Mesenchymal stem cell (in vitro differentiated cells and primary cell): ENCODE measurements at regions not wholly inside any gene's neighbourhood (a gene's known extent, or its start where the extent isn't known, plus 50 kb on each side); places are given as distances from the start of the nearest gene placed in this dataset.
"Not testable (repeated sequence)": the region's sequence is repeated elsewhere in the genome, so short reads cannot be mapped to it uniquely, and the experiment has no call there.

Source experiments
- DNase-seq: peaks from one replicate; pipeline ENCODE4 v3.0.0-alpha.2; 2013
- H2AFZ ChIP-seq: one replicate; pipeline ENCODE4 v1.6.1; 2013; ENCODE audit warnings: low read depth, mild to moderate bottlenecking, control low read depth, inconsistent platforms, low read length, moderate library complexity
- H2AK5ac ChIP-seq: 2 replicates; pipeline ENCODE4 v1.6.1; 2013; ENCODE audit warnings: low read length, moderate library complexity, mild to moderate bottlenecking, inconsistent platforms; ENCODE audit not compliant: severe bottlenecking
- H2BK120ac ChIP-seq: one replicate; pipeline ENCODE4 v1.6.1; 2013; ENCODE audit warnings: low read depth, mild to moderate bottlenecking, inconsistent platforms, low read length, moderate library complexity
- H2BK12ac ChIP-seq, 2 experiments: one replicate each; pipeline ENCODE4 v1.6.1; 2013; ENCODE audit warnings: inconsistent platforms in 2 of 2, low read length in 2 of 2, mild to moderate bottlenecking in 2 of 2, moderate library complexity in 2 of 2, control low read depth in 1 of 2
- H2BK15ac ChIP-seq: one replicate; pipeline ENCODE4 v1.6.1; 2013; ENCODE audit warnings: mild to moderate bottlenecking, low read depth, inconsistent platforms; ENCODE audit not compliant: poor library complexity, severe bottlenecking
- H2BK5ac ChIP-seq: 2 replicates; pipeline ENCODE4 v1.6.1; 2013; ENCODE audit warnings: low read depth, mild to moderate bottlenecking, low read length, control low read depth, inconsistent platforms; ENCODE audit not compliant: poor library complexity, severe bottlenecking
- H3K14ac ChIP-seq, 2 experiments: one replicate each; pipeline ENCODE4 v1.6.1; 2013; ENCODE audit warnings: inconsistent platforms in 2 of 2, low read length in 2 of 2, control low read depth in 1 of 2, mild to moderate bottlenecking in 1 of 2, moderate library complexity in 1 of 2
- H3K18ac ChIP-seq, 2 experiments: one replicate each; pipeline ENCODE4 v1.6.1; 2013; ENCODE audit warnings: inconsistent platforms in 2 of 2, low read length in 2 of 2, control low read depth in 1 of 2, low read depth in 1 of 2, mild to moderate bottlenecking in 1 of 2
- H3K23ac ChIP-seq, 2 experiments: one replicate each; pipeline ENCODE4 v1.6.1; 2013; ENCODE audit warnings: inconsistent platforms in 2 of 2, low read length in 2 of 2, mild to moderate bottlenecking in 2 of 2, moderate library complexity in 2 of 2, control low read depth in 1 of 2
- H3K27ac ChIP-seq: 2 replicates; pipeline ENCODE4 v1.5.1; 2013; ENCODE audit warnings: mild to moderate bottlenecking, moderate library complexity, low read length, control low read depth, inconsistent platforms; ENCODE audit not compliant: poor library complexity, severe bottlenecking
- H3K27me3 ChIP-seq, 2 experiments: 2 replicates each; pipeline versions ENCODE4 v1.6.1 to v1.7.0; 2013; ENCODE audit warnings: low read length in 2 of 2, mild to moderate bottlenecking in 2 of 2, moderate library complexity in 2 of 2, control low read depth in 1 of 2, inconsistent platforms in 1 of 2; ENCODE audit not compliant: control insufficient read depth in 1 of 2, insufficient read depth in 1 of 2
- H3K36me3 ChIP-seq, 2 experiments: 2 replicates each; pipeline versions ENCODE4 v1.6.1 to v1.7.0; 2013; ENCODE audit warnings: low read length in 2 of 2, control low read depth in 1 of 2, inconsistent platforms in 1 of 2, low read depth in 1 of 2, mild to moderate bottlenecking in 1 of 2; ENCODE audit not compliant: insufficient read depth in 2 of 2, control insufficient read depth in 1 of 2
- H3K4ac ChIP-seq, 2 experiments: one replicate each; pipeline ENCODE4 v1.6.1; 2013; ENCODE audit warnings: inconsistent platforms in 2 of 2, low read length in 2 of 2, mild to moderate bottlenecking in 2 of 2, moderate library complexity in 2 of 2, control low read depth in 1 of 2, low read depth in 1 of 2
- H3K4me1 ChIP-seq: 2 replicates; pipeline ENCODE4 v1.6.1; 2013; ENCODE audit warnings: low read depth, low read length, control low read depth; ENCODE audit not compliant: control insufficient read depth, insufficient read depth
- H3K4me2 ChIP-seq: 2 replicates; pipeline ENCODE4 v1.6.1; 2013; ENCODE audit warnings: low read length, mild to moderate bottlenecking, inconsistent platforms; ENCODE audit not compliant: poor library complexity, severe bottlenecking
- H3K4me3 ChIP-seq, 2 experiments: 2 replicates each; pipeline versions ENCODE4 v1.5.1 to v1.7.0; 2013; ENCODE audit warnings: low read length in 2 of 2, mild to moderate bottlenecking in 2 of 2, control low read depth in 1 of 2, low read depth in 1 of 2; ENCODE audit not compliant: insufficient read depth in 1 of 2
- H3K79me1 ChIP-seq: replicated peaks from 2 replicates; pipeline ENCODE4 v1.6.1; 2013; ENCODE audit warnings: mild to moderate bottlenecking, control low read depth, low read length, inconsistent platforms; ENCODE audit not compliant: poor library complexity, severe bottlenecking
- H3K9ac ChIP-seq: 2 replicates; pipeline ENCODE4 v1.7.0; 2013; ENCODE audit warnings: mild to moderate bottlenecking, low read length, moderate library complexity
- H3K9me3 ChIP-seq: 2 replicates; pipeline ENCODE4 v1.7.0; 2013; ENCODE audit warnings: mild to moderate bottlenecking, low read length; ENCODE audit not compliant: control insufficient read depth
- H4K8ac ChIP-seq: one replicate; pipeline ENCODE4 v1.6.1; 2013; ENCODE audit warnings: inconsistent platforms, mild to moderate bottlenecking, low read length, moderate library complexity
- H4K91ac ChIP-seq: one replicate; pipeline ENCODE4 v1.6.1; 2013; ENCODE audit warnings: mild to moderate bottlenecking, low read length, inconsistent platforms
- WGBS: methylation state at CpG from one replicate; pipeline ENCODE4 v1.1.7; 2013; ENCODE audit warnings: mixed read lengths; 5-methylcytosine and 5-hydroxymethylcytosine counted together

GRCh38 chr13:19074519-19074918, 107.1 kb downstream of the TUBA3C start:
- H4K91ac ChIP-seq, result no peak overlapping the region
- no peak overlapping the region for H2BK12ac ChIP-seq
- H3K36me3 ChIP-seq, result no peaks in the 10 kb centered on the region
- H4K8ac ChIP-seq, result no peak overlapping the region
- no peak overlapping the region for H3K4me2 ChIP-seq
- no peak overlapping the region for H2BK5ac ChIP-seq
- H3K9ac ChIP-seq, result no peak overlapping the region
- H3K27ac ChIP-seq, result no peak overlapping the region
- H2BK15ac ChIP-seq, result no peak overlapping the region
- no peak overlapping the region for H3K23ac ChIP-seq
- H2AFZ ChIP-seq, result no peak overlapping the region
- peaks cover 5% of the 10 kb centered on the region for H3K9me3 ChIP-seq
- 80% methylated on average over 8 of the region's 8 CpGs for WGBS
- H3K4ac ChIP-seq, result no peak overlapping the region
- no peaks in the 10 kb centered on the region for H3K79me1 ChIP-seq
- H2BK120ac ChIP-seq, result no peak overlapping the region
- H3K4me1 ChIP-seq, result no peaks in the 10 kb centered on the region
- no peak overlapping the region for H3K18ac ChIP-seq
- no peaks in the 10 kb centered on the region for H3K27me3 ChIP-seq
- no peak overlapping the region for H3K4me3 ChIP-seq
- no peak overlapping the region for H3K14ac ChIP-seq
- no peak overlapping the region for H2AK5ac ChIP-seq
- no peak for DNase-seq

GRCh38 chr13:19074106-19074505, 107.5 kb downstream of the TUBA3C start:
- not testable (repeated sequence) for H3K79me1 ChIP-seq

GRCh38 chr13:19072956-19073706, 108.5 kb downstream of the TUBA3C start:
- not testable (repeated sequence) for H4K91ac ChIP-seq
- WGBS, result 60% methylated on average over 8 of the region's 11 CpGs

More at GRCh38 chr13:19074106-19074505, 107.5 kb downstream of the TUBA3C start:
- not testable (repeated sequence) for H2AFZ ChIP-seq, H2AK5ac ChIP-seq, H3K18ac ChIP-seq, H2BK5ac ChIP-seq, H3K36me3 ChIP-seq, H3K27ac ChIP-seq, H4K91ac ChIP-seq, H3K9ac ChIP-seq, H3K27me3 ChIP-seq, H3K4ac ChIP-seq, H2BK15ac ChIP-seq, H3K23ac ChIP-seq, H4K8ac ChIP-seq, DNase-seq, H3K4me2 ChIP-seq, H3K4me3 ChIP-seq, H3K14ac ChIP-seq, H2BK12ac ChIP-seq, H3K4me1 ChIP-seq, H3K9me3 ChIP-seq, H2BK120ac ChIP-seq
- 74% methylated on average over 6 of the region's 6 CpGs for WGBS

DNA sequence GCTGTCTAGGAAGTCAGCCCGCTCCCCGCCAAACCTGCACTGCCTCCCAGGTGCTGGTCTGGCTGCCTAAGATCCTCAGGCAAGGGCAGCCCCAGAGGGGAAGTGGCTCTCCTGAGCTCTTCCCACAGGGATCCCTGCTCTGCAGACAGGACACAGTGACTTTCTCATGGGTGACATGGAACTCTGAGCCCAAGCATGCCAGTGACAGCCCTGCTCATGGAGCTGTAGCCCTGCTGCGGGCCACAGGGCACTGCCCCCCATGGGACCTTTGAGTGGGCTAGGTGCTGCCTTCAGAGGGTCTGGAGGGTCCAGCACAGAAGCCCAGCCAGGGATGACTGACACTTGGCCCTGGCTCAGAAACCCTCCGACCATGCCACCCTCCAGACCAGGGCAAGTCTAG, 109.1 kb downstream of the TUBA3C start:
- H3K27me3 ChIP-seq, result no peaks in the 10 kb centered on the region
- no peak overlapping the region for H3K4me3 ChIP-seq
- no peak overlapping the region for H3K9ac ChIP-seq
- 80% methylated on average over 3 of the region's 4 CpGs for WGBS
- no peak overlapping the region for H2AFZ ChIP-seq
- no peak overlapping the region for H4K91ac ChIP-seq
- H2AK5ac ChIP-seq, result no peak overlapping the region
- H2BK120ac ChIP-seq, result no peak overlapping the region
- H3K4ac ChIP-seq, result no peak overlapping the region
- H3K14ac ChIP-seq, result no peak overlapping the region
- H3K9me3 ChIP-seq, result peaks cover 5% of the 10 kb centered on the region
- H4K8ac ChIP-seq, result no peak overlapping the region
- no peak overlapping the region for H3K23ac ChIP-seq
- no peak for DNase-seq
- H3K4me1 ChIP-seq, result no peaks in the 10 kb centered on the region
- H2BK12ac ChIP-seq, result no peak overlapping the region
- H3K79me1 ChIP-seq, result no peaks in the 10 kb centered on the region
- no peaks in the 10 kb centered on the region for H3K36me3 ChIP-seq
- H3K27ac ChIP-seq, result no peak overlapping the region
- H3K4me2 ChIP-seq, result no peak overlapping the region
- no peak overlapping the region for H2BK15ac ChIP-seq
- H2BK5ac ChIP-seq, result no peak overlapping the region
- no peak overlapping the region for H3K18ac ChIP-seq

More at GRCh38 chr13:19072956-19073706, 108.5 kb downstream of the TUBA3C start:
- H3K27ac ChIP-seq, H4K8ac ChIP-seq, H3K4me3 ChIP-seq, H3K4me2 ChIP-seq, H3K9ac ChIP-seq, H2BK12ac ChIP-seq, H3K4ac ChIP-seq, H3K36me3 ChIP-seq, H3K79me1 ChIP-seq, DNase-seq, H3K4me1 ChIP-seq, H3K27me3 ChIP-seq, H2BK120ac ChIP-seq, H3K18ac ChIP-seq, H2BK15ac ChIP-seq, H2AK5ac ChIP-seq, H3K23ac ChIP-seq, H2AFZ ChIP-seq, H3K14ac ChIP-seq, H3K9me3 ChIP-seq, H2BK5ac ChIP-seq: not testable (repeated sequence)
